HT1080 (cell line): ENCODE measurements at regions not wholly inside any gene's neighbourhood (a gene's known extent, or its start where the extent isn't known, plus 50 kb on each side); places are given as distances from the start of the nearest gene placed in this dataset.
A peak's percentile ranks its signal among the peaks of the same experiment; 100 is the strongest.

Experiments
- DNase-seq: peaks from one replicate; pipeline ENCODE4 v3.0.0-alpha.2; 2015; ENCODE audit warnings: low read depth

DNA sequence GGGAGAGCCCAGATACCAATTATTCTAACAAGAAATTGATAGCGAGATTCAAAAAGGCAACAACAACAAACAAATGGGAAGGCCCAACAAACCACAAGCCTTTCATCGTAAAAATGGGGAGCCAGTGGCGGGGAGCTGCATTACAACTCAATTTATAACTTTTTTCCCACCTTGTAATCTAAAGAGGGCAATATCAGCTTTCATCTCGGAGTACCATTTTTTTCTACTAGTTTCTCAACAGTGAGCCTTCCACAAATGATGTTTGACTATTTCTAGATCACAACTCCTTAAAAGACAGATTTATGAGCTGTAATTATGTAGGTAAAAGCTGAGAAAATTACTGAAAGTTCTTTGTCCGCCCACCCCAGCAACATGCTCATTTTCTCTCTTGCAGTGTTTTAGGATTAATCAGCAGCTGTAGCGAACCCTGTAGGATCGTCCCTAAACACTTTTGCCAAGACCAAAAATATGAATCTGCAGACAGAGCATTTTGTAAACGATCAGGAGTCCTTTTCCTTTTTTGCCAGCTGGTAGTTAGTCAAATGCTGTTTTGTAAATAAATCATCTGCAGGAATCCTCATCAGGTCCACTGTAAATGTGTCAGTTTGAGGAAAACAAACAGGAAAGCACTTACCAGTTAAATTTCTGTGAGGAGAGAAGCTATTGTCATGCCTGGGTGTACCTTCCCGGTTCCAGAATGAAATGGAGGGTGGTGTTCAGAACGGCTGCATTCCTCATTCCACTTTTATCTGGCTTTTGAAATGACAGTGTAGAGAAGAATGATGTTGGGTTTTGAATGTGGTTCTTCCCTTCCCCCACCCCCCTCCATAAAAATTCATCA is 53.2 kb downstream of the EEF1B2 start:
- peak; percentile 36 for DNase-seq

DNA sequence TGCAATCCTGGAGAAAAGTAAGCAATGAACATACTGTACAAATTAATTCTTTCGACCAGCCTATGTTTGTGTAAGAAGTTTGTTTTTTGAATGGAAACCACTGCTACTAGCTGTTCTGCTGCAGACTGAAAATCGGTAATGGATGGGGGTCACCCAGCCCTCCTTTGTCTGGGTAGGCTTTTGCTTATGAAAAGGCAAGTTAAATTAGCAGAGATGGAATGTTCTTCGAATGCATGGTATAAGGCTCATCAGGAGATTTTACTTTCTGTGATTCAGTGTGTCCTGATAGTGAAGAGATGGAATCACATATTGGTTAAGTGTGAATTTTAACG is 53.8 kb downstream of the EEF1B2 start:
- DNase-seq = no peak

GRCh38 chr2:206217166-206217565 is 57.3 kb upstream of the ZDBF2 start:
- DNase-seq = no peak

DNA sequence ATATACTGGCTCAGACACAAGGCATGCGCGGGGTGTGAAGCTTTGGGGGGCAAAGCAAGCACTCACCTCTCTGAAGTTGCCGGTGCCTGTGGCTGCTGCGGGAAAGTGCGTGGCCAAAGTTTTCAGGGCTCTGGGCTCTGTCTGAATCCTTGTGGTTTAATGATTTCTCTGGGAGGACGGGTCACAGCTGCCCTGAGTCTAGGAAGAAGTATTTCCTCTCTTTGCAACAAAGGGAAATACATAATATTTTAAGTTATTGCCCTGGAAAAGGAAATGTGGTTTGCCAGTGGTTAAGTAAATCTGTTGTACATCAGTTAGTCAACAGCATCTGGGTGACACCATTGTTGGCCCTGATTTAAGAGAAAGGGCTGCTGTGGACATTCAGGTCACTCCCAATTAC is 56.7 kb upstream of the ZDBF2 start:
- peak; percentile 50 for DNase-seq

DNA sequence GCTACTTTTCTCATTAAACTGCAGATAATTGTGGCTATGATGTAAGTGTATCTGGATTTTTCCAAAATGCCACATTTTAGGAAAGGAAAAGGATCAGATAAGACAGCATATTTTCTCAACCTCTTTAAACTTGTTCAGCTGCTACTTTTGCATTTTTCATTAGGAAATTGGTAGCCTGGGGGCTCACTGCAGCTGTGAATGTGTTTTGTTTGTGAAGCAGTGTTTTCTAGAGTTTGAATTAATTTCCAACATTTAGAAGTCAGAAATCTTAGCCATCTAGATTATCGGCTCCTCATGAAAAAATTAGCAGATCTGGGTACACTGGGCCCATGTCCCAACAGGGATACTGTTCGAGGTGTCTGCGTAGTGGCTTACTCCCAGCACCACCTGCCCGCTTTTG is 56.3 kb upstream of the ZDBF2 start:
- DNase-seq = no peak

DNA sequence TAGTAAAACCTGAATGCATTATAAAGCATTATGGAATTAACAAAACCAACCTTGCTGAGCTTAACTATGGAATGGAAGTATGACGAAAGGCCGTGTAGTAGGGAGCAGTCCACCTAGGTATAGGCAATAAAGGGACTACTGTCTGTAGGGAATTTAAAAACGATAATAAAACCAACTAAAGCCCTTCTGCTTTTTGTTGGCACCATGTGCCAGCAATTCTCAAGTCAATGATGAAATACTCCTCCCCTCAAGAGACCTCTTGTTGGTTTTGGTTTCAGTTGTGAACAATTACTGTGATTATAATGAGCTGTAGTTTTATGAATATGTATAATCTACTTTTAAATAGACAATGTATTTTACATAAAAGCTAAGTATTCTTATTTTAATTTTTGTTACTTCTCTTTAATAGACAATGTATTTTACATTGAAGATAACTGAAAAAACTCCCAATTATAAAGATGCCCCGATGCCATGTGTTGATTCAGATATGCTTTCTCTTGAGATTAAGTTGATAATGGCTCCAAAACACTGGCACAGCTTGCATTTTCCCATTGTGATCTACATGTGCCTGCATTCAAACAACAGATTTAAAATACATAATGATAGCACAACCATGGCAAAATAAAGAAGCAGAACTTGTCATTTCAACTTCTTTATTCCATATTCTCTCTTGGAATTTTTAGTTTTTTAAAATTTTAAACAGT is 55.5 kb upstream of the ZDBF2 start:
- DNase-seq = no peak

- DNase-seq = no peak
Observed at GRCh38 chr2:206219957-206220356, 54.5 kb upstream of the ZDBF2 start.

GRCh38 chr2:206220997-206221396 is 53.5 kb upstream of the ZDBF2 start:
- DNase-seq = no peak
